ENCODE measurements at regions not wholly inside any gene's neighbourhood (a gene's known extent, or its start where the extent isn't known, plus 50 kb on each side); places are given as distances from the start of the nearest gene placed in this dataset.
"Not testable (repeated sequence)": the region's sequence is repeated elsewhere in the genome, so short reads cannot be mapped to it uniquely, and the experiment has no call there.

- in situ Hi-C loops (cut with HindIII; ENCODE audit: low pct_unique_long_range_greater_than_20kb, low sequenced_read_pairs): no loop called here
- no peak for TF ChIP-seq JUND (IDR thresholded peaks at IDR 0.05; ENCODE audit: low read depth)
- no peak for DNase-seq (ENCODE audit: low read depth in 1 of 2, low spot score in 1 of 2)
Observed at GRCh38 chr5:52063186-52063585, 679.9 kb downstream of the ISL1 start.

DNA sequence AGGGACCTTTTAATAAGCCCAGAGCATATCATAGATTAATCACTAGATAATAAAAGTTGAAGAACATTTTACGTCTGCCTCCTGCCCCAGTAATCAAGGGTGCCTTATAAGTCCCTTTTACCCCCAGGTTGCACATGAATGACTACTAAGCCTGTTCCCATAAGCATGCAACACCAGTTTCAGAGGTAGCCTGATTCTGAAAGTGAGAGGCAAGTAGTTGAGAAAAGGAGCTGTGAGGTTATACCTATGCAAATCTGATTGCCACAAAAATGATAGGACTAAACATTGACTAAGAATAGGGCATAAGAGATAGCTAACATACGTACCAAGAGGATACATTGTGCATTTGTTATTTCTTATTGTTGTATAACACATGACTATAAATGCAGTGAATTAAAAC is 681.9 kb downstream of the ISL1 start:
- in situ Hi-C loops (cut with HindIII; ENCODE audit: low pct_unique_long_range_greater_than_20kb, low sequenced_read_pairs): no loop called here
- no peak for DNase-seq (ENCODE audit: low read depth in 1 of 2, low spot score in 1 of 2)
- no peak for TF ChIP-seq JUND (IDR thresholded peaks at IDR 0.05; ENCODE audit: low read depth)

GRCh38 chr5:52069997-52070396 is 686.7 kb downstream of the ISL1 start:
- no peak for TF ChIP-seq JUND (IDR thresholded peaks at IDR 0.05; ENCODE audit: low read depth)
- in situ Hi-C loops (cut with HindIII; ENCODE audit: low pct_unique_long_range_greater_than_20kb, low sequenced_read_pairs): no loop called here
- DNase-seq (ENCODE audit: low read depth in 1 of 2, low spot score in 1 of 2): no peak

GRCh38 chr5:52073993-52074689 is 690.9 kb downstream of the ISL1 start:
- in situ Hi-C loops (cut with HindIII; ENCODE audit: low pct_unique_long_range_greater_than_20kb, low sequenced_read_pairs): no loop called here
- no peak for TF ChIP-seq JUND (IDR thresholded peaks at IDR 0.05; ENCODE audit: low read depth)
- DNase-seq (ENCODE audit: low read depth in 1 of 2, low spot score in 1 of 2): peak in 1 of 2 experiments; percentile 16

GRCh38 chr5:52077941-52078815 is 694.9 kb downstream of the ISL1 start:
- DNase-seq (ENCODE audit: low read depth in 1 of 2, low spot score in 1 of 2): no peak
- in situ Hi-C loops (cut with HindIII; ENCODE audit: low pct_unique_long_range_greater_than_20kb, low sequenced_read_pairs): no loop called here
- no peak for TF ChIP-seq JUND (IDR thresholded peaks at IDR 0.05; ENCODE audit: low read depth)

DNA sequence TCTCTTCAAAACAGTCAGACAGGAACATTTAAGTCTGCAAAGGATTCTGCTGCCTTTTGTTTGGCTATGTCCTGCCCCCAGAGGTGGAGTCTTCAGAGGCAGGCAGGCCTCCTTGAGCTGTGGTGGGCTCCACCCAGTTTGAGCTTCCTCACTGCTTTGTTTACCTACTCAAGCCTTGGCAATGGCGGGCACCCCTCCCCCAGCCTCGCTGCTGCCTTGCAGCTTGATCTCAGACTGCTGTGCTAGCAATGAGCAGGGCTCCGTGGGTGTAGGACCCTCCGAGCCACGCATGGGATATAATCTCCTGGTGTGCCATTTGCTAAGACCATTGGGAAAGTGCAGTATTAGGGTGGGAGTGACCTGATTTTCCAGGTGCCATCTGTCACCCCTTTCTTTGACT is 685.4 kb upstream of the ITGA1 start:
- in situ Hi-C loops (cut with HindIII; ENCODE audit: low pct_unique_long_range_greater_than_20kb, low sequenced_read_pairs); DNase-seq (ENCODE audit: low read depth in 1 of 2, low spot score in 1 of 2): not testable (repeated sequence)

DNA sequence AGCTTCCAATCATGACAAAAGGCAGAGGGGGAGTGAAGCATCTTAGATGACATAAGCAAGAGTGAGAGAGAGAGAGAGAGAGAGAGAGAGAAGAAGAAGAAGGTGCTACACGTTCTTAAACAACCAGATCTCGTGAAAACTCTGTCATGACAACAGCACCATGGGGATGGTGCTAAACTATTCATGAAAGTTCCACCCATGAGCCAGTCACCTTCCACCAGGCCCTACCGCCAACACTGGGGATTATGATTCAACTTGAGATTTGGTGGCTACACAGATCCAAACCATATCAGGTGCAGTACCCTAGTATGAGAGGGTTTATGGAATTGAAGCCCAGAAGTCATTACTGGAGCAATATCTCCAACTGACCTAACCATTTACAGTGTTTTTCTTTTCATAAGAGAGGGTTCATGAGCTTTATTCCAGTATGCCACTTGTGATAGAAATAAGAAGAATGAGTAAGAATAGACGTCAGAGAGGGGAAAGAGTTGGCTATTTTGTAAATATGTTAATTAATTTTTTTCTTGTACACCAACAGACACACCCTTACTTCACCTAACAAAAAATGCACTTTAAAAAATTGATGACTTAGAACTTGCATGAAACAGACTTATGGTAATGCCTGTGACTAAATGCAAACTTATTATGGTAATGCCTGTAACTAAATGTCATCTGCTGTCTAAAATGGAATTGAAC is 680.4 kb upstream of the ITGA1 start:
- in situ Hi-C loops (cut with HindIII; ENCODE audit: low pct_unique_long_range_greater_than_20kb, low sequenced_read_pairs): no loop called here
- no peak for TF ChIP-seq JUND (IDR thresholded peaks at IDR 0.05; ENCODE audit: low read depth)
- DNase-seq (ENCODE audit: low read depth in 1 of 2, low spot score in 1 of 2): no peak

- DNase-seq (ENCODE audit: low read depth in 1 of 2, low spot score in 1 of 2): no peak
- no peak for TF ChIP-seq JUND (IDR thresholded peaks at IDR 0.05; ENCODE audit: low read depth)
- in situ Hi-C loops (cut with HindIII; ENCODE audit: low pct_unique_long_range_greater_than_20kb, low sequenced_read_pairs): no loop called here
Observed at GRCh38 chr5:52119768-52120167, 667.9 kb upstream of the ITGA1 start.

DNA sequence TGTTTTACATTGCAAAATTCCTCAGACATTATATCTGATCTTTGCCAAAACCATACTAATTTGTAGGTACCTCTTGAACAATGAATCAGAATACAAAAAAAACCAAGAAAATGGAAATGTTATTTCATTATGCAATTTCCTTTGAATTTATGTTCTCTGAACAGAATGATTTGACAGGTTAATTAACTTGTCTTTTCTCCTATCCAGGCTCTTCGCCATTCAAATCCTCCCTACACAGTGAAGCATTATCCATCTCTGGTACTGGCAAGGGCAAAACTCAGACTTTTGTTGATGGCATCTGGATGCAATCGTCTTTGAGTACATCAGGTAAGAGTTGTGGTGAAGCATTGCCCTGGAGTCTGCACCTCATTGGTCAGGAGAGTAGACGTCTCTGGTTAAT is 655.7 kb upstream of the ITGA1 start:
- DNase-seq (ENCODE audit: low read depth in 1 of 2, low spot score in 1 of 2): no peak
- TF ChIP-seq JUND (IDR thresholded peaks at IDR 0.05; ENCODE audit: low read depth): no peak
- in situ Hi-C loops (cut with HindIII; ENCODE audit: low pct_unique_long_range_greater_than_20kb, low sequenced_read_pairs): no loop called here

DNA sequence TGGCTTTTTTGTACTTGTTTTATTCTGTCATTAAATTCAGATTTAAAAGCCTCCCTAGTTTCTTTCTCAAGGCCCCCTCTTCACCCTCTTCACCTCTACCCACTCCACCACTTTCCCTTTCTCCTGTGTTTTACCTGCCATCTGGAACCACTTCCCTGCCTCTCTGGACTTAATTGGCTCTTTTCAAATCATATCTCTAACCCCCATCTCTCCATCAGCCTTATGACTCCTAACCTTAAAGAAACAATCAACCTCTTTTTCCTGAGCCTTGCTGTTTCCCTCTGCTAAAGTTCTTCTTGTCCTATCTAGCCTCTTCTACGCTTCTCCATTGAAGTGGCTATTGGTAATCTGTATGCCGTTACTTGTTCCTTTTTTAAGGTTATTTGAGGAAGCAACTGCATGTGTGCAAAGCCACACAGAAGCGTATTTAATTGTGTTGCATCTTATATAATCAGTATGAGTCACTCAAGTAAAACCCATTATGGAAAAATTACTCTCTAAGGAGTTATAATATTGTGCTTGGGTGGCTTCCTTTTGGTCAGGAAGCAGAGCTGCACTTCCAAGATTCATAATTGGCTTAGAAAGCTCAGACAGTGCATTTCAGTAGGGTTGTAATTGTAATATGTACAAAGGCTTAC is 653.6 kb upstream of the ITGA1 start:
- in situ Hi-C loops (cut with HindIII; ENCODE audit: low pct_unique_long_range_greater_than_20kb, low sequenced_read_pairs): no loop called here
- no peak for DNase-seq (ENCODE audit: low read depth in 1 of 2, low spot score in 1 of 2)
- TF ChIP-seq JUND (IDR thresholded peaks at IDR 0.05; ENCODE audit: low read depth): no peak

- TF ChIP-seq JUND (IDR thresholded peaks at IDR 0.05; ENCODE audit: low read depth): no peak
- in situ Hi-C loops (cut with HindIII; ENCODE audit: low pct_unique_long_range_greater_than_20kb, low sequenced_read_pairs): no loop called here
- DNase-seq (ENCODE audit: low read depth in 1 of 2, low spot score in 1 of 2): no peak
Observed at GRCh38 chr5:52139888-52140615, 647.7 kb upstream of the ITGA1 start.

DNA sequence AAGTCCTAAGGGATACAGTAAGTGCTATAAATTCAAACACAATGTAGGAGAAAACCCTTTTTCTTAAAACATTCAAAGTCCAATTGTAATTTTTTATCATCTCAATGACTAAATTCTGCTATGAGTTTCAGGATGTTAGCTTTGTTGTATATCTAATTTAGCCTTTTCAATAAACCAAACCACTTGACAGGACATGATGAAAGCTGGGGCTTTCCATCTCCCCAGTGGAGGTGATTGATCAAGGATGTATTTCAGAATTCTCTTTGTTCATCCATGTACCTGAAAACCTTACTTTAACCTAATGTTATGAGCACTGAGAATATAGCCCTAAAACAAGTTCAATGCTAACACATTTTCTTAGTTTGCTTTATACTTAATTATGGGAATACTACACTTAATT is 639.0 kb upstream of the ITGA1 start:
- no peak for DNase-seq (ENCODE audit: low read depth in 1 of 2, low spot score in 1 of 2)
- in situ Hi-C loops (cut with HindIII; ENCODE audit: low pct_unique_long_range_greater_than_20kb, low sequenced_read_pairs): no loop called here
- no peak for TF ChIP-seq JUND (IDR thresholded peaks at IDR 0.05; ENCODE audit: low read depth)
